NCI-H1694 (cell line): ENCODE measurements at regions not wholly inside any gene's neighbourhood (a gene's known extent, or its start where the extent isn't known, plus 50 kb on each side); places are given as distances from the start of the nearest gene placed in this dataset.
"Not testable (repeated sequence)": the region's sequence is repeated elsewhere in the genome, so short reads cannot be mapped to it uniquely, and the experiment has no call there.

ENCODE experiments used
- DNase-seq: peaks from one replicate; lab custom pipeline; 2025; lab: John Stamatoyannopoulos, UW

DNA sequence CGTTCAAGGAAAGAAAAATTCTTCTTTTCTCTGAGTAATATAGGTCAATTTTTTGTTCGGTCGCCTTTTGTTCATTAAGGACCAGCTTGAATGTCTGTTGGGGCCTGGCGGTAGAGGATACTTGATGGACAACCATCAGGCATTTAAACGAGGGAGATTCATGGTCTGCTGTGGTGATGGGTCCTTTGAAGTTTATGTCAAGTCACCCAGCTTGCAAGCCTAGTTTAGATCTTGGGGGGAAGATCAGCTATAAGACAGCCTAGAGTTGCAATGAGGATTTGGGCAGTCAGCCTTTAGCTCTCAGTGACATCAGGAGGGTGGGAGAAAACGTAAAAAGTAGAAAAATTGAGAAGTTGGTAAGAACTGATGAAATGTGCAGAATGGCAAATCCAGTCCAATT is 80.2 kb upstream of the SPRY4 start:
- DNase-seq: no peak

DNA sequence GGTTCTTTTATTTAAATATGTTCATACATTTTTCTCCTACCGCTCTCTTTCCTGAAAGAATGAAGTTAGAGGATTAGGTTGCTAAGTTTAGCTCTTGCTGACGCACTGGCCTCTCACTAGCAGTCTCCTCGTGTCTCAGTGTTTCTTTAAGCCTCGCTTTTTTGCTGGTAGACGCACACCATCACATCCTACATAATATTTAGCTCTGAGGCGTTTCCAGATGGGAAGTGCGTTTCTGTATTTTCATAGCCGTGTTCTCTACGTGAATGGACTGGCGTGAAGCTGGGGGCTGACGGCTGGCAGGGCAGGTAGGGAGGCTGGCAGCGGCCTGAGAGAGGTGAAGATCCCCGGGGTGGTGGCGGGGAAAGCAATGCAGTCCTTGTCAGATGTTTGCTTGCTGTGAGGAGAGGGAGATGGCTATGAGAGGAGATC is 79.2 kb upstream of the SPRY4 start:
- DNase-seq: no peak

DNA sequence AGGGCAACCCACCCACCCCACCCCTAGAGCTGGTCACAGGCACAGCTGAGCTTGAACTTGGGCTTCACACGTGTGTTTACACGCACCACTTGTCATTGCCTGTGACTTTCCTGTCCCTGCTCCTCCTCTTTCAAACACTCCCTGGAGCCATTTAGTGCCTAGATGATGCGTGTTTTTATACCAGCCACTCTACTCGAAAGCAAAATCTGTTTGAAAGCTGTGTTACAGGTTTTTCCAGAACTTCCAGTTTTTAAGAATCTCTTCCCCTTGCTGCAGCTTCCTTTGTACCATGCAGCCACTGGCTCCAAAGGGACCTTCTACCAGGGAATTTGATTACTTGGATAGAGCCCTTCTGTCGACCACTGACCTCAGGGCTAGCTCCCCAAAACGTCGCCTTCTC is 78.8 kb upstream of the SPRY4 start:
- DNase-seq: no peak

DNA sequence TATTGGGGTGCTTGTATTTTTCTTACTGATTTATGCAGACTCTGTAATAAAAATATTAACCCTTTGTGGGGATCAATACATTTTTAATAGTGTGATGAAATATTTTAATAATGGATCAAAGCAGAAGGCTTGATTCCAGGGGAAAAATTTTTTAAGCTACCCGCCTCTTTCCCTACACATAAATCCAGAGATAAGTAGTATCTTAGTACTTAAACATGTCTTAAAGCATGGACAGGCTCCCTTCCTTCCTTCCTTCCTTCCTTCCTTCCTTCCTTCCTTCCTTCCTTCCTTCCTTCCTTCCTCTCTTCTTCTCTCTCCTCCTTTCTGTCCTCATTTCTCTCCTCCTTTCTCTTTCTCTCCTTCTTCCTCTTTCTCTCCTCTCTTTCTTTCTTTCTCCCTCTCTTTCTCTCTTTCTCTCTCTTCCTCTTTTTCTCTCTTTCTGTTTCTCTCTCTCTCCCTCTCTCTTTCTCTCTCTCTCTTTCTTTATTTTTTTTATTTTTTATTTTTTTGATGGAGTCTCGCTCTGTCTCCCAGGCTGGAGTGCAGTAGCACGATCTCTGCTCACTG is 78.0 kb upstream of the SPRY4 start:
- DNase-seq: no peak

DNA sequence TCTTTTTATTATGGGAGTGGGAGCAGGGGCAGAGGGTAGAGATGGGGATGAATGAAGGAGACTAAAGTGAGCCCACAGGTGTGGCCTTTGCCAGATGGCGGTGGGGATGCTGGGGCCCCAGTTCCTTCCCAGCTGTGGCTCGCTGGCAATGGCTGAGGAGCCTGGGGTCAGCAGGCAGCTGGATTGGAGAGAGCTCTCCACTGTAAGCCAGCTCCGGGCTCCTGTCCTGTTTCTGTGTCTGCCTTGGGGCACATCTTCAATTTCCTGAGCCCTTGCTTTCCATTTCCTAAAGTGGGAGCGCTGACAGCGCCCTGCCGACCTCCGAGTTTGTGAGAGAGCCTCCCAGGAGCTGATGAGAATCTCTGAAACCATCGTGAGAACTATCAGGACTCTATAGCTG is 75.6 kb upstream of the SPRY4 start:
- no peak for DNase-seq

DNA sequence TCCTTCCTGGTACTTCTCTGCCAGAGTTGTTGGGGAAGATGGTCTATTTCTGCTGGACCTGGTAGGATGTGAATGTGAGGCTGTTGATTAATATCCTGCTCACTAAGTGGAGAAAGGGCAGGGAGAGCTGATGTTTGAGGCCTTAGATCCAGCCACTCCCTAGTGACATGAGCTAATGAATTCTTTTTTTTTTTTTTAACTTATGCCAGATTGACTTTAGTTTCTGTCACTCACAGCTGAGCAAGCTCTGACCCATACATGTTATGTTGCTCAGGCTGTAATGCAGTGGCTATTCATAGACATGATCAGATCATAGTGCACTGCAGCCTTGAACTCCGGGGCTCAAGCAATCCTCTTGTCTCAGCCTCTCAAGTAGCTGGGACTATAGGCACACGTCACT is 75.1 kb upstream of the SPRY4 start:
- DNase-seq: no peak

DNA sequence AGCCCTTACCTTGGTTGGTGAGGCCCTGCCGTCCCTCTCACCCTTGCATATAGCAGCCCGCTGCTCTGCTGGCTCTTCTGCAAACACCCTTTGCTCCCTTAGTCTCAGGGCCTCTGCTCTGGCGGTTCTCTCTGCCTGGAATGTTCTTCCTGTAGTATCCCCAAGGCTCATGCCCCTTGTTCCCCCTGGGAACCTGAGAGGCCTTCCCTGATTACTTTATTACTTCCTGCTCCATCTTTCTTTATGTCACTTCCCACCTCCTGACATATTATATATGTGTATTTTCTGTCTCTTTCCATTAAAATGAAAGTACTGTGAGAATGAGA is 73.9 kb upstream of the SPRY4 start:
- DNase-seq: no peak

DNA sequence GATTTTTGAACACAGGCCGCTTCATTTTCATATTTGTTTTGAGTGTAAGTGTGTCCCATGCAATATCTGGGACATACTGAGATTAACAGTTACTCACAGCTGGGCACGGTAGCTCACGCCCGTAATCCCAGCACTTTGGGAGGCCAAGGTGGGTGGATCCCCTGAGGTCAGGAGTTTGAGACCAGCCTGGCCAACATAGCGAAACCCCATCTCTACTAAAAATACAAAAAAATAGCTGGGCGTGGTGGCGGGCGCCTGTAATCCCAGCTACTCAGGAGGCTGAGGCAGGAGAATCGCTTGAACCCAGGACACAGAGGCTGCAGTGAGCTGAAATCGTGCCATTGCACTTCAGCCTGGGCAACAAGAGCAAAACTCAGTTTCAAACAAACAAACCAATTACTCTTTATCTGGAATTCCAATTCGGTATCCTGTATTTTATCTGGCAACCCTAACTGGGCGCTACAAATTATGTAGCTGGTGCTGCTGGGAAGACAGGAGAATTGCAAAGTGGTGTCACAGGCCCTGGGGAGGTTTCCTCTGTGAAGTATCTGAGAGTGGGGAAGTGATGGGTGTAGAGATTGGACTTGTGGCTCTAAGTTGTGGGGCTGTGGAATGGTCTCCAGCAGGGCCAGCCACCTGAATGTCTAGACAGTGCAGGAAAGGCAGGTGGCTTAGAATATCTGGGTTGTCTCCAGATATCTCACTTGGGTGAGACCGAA is 73.3 kb upstream of the SPRY4 start:
- not testable (repeated sequence) for DNase-seq

DNA sequence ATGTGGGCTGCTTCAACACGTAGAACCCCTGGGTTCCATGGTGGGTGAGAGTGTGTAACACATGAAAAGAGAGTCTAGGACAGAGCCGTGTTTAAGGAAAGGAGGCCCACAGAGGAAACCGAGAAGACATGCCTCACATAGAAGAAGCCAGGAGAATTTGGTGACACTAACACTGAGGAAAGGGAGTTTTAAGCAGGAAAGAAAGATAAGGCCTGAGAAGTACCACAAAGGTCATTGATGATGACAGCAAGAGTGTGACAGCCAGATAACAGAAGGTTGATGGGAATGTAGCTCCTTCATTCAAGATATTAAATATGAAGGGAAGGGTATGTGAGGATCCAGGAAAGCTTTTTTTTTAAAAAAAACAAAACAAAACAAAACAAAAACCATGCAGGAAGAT is 72.4 kb upstream of the SPRY4 start:
- DNase-seq: no peak

DNA sequence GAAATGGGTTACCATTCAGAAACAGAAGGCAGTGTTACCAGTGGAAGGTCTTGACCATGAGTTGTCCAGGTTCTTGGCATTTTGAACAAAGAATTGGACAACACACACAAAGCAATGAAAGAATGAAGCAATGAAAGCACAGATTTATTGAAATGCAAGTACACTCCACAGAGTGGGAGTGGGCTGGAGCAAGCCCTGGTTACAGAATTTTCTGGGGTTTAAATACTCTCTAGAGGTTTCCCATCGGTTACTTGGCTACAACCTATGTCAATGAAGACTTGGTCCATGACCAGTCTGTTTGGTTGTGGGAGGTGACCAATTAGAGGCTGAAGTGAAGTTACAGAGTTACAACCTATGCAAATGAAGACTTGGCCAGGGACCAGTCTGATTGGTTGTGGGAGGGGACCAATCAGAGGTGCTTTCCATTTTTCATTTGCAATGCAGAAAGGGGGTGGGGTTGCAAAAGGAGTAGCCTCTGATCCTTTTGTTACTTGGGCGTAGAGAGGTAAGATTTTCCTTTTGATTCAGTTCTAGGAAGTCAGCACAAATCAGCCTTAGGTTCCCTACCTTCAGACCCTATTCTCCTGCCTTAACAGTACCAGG is 71.7 kb upstream of the SPRY4 start:
- no peak for DNase-seq

DNA sequence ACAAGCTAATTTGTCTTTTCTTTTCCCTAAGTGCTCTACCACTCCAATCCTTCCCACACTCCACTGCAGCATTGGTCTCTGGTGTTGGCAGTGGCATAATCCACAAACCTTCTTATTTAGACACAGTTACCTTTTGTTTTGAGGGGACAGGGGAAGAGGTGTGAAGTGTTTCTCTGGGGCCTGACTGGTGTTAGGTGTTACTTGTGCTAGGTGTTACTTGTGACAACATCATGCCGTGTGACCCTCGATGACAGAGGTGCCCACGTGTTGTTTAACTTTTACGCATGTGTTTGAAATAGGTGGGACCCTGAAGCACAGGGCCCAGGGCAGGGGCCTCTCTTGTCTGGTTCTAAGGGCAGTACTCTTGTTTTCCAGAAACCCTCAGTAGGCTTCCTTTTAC is 70.5 kb upstream of the SPRY4 start:
- no peak for DNase-seq

DNA sequence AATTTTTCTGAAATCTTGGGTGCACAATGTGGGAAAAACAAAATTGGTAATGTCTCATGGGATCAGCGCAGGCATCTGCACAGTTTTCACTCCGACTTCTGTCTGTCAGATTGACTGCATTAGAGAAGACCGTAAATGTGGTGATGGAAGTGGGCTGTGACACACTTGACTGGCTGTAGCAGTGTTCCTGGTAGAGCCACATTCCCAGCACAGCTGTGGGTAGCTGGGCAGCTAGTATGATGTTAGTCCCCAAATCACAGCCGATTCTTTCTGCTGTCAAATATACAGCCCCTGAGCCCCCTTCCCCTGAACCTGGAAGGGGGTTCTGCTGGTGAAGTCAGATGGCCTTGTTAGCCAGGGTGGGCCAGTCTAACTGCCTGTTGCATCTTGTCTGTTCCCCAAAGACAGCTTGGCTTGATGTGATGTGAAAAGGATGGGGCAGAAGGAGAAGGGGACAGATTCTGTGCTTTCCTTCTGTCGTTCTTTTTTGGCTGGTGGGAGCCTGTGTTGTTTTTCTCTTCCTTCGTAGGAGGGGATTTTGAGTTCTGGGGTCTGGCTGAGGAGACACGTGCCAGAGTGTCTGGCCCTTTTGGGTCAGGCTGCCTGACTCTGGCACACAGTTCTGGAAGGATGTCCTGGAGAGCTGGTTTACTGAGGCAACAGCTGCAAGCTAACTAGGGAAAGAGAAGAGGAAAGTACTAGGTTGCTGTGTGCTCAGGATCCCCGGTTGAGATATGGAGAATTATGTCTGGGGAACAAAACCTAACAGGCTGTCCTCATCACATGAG is 66.4 kb upstream of the SPRY4 start:
- DNase-seq: no peak

DNA sequence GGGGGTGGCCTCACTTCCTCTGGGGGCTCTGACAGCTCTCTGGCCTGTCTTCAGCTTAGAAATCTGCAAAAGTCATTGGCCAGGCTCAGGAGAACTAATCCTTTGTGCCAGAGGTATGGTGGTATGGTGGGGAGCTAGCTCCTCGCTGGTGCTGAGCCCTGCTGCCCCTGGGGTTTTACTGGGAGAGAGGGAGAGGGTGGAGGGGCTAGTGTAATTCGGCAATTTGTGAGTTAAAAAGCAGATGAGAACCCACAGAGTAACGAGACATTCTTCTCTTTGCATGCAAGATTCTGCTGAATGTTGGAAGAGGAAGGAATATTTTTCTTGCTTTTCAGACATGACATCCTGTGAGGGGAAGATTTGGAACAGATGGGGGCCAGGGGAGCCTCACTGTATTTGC is 65.5 kb upstream of the SPRY4 start:
- DNase-seq: no peak

DNA sequence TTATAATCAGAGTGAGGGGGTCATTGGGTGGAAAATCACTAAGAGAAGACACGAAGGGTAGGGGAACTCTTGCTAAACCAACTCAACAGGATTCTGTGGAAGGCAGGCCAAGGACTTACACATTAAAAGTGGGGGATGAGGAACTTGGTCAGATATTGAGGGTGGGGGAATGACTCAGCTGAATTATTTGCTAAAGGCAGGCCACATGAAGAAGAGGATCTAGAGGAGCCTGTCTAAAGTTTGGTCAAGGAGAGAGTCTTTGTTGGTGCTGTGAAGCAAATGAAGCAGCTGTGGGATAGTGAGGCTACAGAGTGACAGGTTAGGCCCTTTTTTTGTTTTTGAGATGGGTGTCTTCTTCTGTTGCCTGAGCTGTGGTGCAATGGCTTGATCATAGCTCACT is 63.9 kb upstream of the SPRY4 start:
- no peak for DNase-seq

DNA sequence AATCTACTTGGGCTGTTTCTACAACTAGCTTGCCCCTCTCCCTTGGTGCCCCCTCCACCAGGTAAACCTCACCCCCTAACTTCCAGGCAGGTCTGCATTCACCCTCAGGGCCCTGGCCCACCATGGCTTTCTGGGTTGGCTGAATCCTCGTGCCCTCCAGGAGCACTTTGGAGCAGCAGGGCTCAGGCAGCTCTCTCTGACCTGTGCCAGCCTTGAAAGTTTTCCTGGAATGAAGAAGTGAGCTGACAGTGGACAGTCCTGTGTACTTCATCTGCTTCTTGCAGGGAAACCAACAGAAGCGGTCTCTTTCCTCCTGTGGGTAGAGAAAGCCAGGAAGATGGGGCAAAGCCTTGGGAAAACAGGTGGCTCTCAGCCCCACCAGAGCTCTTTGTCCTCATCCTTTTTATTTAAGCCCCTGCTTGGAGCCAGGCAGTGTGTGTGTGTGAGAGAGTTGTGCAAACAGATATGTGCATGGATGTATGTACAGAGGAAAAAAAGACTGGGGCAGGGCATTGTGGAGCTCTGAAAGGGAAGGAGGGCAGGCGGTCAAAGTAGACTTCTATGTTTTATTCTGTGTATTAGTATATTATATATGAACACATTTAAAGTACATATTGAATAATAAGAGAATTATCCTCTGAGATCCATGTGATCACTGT is 62.3 kb upstream of the SPRY4 start:
- no peak for DNase-seq

DNA sequence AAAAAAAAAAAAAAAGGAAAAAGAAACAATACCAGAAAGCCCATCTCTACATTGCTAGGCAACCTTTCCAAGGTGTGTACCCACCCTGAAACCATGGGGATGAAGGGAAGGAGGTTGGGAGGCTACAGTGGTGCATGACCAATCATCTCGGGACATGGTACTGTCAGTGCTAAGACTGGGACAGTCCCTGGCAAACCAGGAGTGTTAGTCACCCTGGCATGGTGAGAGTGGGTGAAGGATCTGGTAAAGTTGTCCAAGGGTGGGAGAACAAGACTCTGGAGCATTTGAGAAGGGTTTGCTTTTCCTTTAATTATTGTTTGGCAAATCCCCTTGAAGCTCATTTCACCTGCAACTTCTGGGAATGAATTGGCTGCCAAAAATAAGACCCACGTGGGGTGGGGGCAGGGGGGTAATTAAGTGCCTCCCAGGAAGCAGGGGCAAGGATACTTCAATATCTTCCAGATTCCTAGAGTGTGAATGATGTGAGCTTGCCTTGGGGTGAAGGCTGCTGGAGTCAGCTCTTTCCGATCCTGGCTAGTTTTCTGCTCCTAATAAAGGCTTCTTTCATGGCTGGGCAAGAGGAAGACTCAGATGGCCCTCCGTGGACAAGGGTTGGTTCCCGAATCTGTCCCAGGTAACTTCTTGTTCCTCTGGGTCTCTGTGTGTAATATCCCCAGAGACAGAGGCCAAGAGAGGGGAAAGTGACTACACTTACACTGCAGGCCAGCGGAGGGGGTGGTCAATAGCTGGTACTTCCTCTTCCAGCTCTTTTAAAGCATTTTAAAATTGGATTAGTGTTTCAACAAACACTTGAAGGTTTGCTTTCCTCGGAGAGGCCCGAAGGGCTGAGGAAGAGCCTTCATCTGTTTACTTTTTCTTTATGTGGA is 61.6 kb upstream of the SPRY4 start:
- DNase-seq: no peak

DNA sequence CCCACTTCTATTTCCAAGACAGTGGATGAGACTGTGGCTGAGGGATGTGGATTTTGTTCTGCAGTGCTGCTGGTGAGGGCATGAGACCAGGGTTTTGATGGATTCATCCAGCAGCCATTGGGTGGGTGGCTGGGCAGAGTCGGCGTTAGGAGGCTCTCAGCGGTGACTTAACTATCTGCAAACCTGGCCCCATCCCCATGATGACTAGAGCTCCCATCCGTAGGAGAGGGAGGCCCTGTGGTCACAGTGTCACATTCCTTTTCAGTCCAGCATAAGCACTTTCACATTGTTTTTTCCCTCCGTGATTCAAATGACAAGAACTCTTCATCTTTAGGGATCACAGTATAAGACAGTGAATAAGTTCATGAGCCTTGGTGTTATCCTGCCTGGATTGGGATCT is 60.4 kb upstream of the SPRY4 start:
- no peak for DNase-seq

DNA sequence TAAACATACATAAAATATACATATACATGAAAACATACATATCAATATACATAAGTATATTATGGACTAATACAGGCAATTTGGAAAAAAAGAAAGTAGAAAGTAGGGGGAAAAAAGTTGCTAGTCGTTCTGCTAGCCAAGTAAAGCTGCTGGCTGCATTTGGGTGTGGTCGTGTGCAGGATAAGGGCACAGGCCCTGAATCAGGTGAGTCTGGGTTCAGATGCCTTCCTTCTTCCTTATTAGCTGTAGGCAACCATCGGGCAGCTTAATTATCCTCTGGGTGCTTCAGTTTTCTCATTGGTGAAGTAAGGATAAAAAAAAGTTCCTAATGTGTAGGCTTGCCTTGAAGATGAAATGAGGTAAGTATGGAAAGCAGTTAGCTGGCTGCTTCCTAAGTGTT is 59.2 kb upstream of the SPRY4 start:
- no peak for DNase-seq

DNA sequence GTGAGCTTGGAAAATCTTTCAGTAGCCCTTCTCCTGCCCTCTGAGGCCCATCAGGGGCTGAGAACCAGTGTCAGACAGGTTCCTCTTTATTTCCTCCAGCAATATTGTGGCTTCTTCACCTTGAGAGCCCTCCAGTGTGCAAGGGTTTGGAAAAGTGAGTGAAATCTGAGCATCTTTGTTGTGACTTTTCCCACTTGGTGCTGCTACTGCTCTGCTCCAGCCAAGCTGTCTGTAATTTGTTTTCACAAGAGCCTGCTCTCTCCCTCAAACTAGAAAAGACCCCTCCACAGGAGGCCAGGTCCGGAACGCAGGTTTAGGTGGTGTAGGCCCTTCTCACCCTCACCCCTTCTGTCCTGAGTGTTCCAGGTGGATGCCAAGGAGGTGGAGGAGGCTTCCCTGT is 57.4 kb upstream of the SPRY4 start:
- no peak for DNase-seq

DNA sequence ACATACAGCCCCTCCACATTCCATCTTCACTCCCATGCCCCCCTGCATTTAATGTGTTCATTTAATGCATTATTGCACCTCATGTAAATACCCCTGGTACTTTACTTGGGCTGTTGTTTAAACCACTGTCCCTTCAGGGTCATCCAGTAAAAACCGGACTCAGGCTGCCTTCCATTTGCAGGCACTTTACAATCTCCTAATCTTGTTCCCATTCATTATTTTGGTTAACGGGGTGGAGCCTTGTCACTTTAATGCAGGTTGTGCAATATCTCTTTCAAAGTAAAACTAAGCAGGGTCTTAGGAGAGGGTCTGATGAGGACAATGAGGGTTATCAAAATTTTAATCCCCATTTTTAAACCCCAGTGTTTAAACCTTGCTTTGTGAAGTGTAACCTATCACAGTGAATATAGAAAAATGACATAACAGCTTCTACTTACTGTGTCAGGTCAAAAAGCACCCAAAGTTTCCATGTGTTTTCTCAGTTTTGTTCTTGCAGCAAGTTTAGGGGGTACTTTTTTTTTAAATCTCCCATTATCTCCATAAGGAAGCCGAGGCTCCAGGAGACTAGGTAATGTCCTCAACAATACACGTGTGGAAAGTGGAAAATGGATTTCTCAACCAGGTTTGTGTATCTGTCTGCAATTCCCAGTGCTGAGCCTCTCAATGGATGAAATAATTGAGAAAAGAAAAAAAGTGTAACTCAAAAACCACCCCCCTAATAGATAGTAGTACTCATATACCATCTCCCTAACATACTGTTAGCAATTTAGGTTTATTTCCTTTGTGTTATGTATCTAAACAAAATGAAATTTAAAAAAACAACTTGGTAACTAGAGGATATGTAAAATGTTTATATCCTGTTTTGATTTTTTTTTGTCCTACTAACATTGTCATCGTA is 54.2 kb upstream of the SPRY4 start:
- DNase-seq: no peak
